Activated CD4-positive, alpha-beta T cell treated with anti-CD3 and anti-CD28 coated beads, Interleukin-2, amount 50 U/mL, for 16 hours (primary cell): ENCODE measurements at regions not wholly inside any gene's neighbourhood (a gene's known extent, or its start where the extent isn't known, plus 50 kb on each side); places are given as distances from the start of the nearest gene placed in this dataset.

Experiments used
- DNase-seq: peaks from one replicate; pipeline ENCODE4 v3.0.0-alpha.2; 2020

- DNase-seq, result no peak
Measured at GRCh38 chr14:22412926-22413411, 176.1 kb downstream of the DAD1 start.

GRCh38 chr14:22411398-22412055 is 177.5 kb downstream of the DAD1 start:
- no peak for DNase-seq

GRCh38 chr14:22410497-22410896 is 178.5 kb downstream of the DAD1 start:
- no peak for DNase-seq

- DNase-seq, result no peak
Measured at GRCh38 chr14:22409006-22409405, 180.0 kb downstream of the DAD1 start.

- no peak for DNase-seq
Measured at GRCh38 chr14:22408547-22408946, 180.5 kb downstream of the DAD1 start.

- DNase-seq, result no peak
Measured at GRCh38 chr14:22407033-22407432, 182.0 kb downstream of the DAD1 start.

- no peak for DNase-seq
Measured at GRCh38 chr14:22405201-22405600, 183.8 kb downstream of the DAD1 start.

- DNase-seq, result no peak
Measured at GRCh38 chr14:22403296-22403695, 185.7 kb downstream of the DAD1 start.

GRCh38 chr14:22400655-22401259 is 188.3 kb downstream of the DAD1 start:
- no peak for DNase-seq

- DNase-seq, result no peak
Measured at GRCh38 chr14:22399776-22400175, 189.2 kb downstream of the DAD1 start.

GRCh38 chr14:22397221-22397737 is 191.7 kb downstream of the DAD1 start:
- DNase-seq, result no peak

- no peak for DNase-seq
Measured at GRCh38 chr14:22395803-22396202, 193.2 kb downstream of the DAD1 start.

- DNase-seq, result no peak
Measured at GRCh38 chr14:22394616-22395015, 194.4 kb downstream of the DAD1 start.

- DNase-seq, result no peak
Measured at GRCh38 chr14:22393796-22394195, 195.2 kb downstream of the DAD1 start.

GRCh38 chr14:22391908-22392565 is 197.0 kb downstream of the DAD1 start:
- no peak for DNase-seq

- DNase-seq, result no peak
Measured at GRCh38 chr14:22390824-22391461, 198.1 kb downstream of the DAD1 start.

GRCh38 chr14:22390195-22390594 is 198.8 kb downstream of the DAD1 start:
- no peak for DNase-seq

GRCh38 chr14:22388669-22389595 is 200.1 kb downstream of the DAD1 start:
- DNase-seq, result no peak

GRCh38 chr14:22387776-22388241 is 201.2 kb downstream of the DAD1 start:
- DNase-seq, result no peak

- no peak for DNase-seq
Measured at GRCh38 chr14:22386924-22387775, 201.9 kb downstream of the DAD1 start.

GRCh38 chr14:22384974-22385526 is 204.0 kb downstream of the DAD1 start:
- DNase-seq, result no peak
